ENCODE measurements at regions not wholly inside any gene's neighbourhood (a gene's known extent, or its start where the extent isn't known, plus 50 kb on each side); places are given as distances from the start of the nearest gene placed in this dataset.

DNA sequence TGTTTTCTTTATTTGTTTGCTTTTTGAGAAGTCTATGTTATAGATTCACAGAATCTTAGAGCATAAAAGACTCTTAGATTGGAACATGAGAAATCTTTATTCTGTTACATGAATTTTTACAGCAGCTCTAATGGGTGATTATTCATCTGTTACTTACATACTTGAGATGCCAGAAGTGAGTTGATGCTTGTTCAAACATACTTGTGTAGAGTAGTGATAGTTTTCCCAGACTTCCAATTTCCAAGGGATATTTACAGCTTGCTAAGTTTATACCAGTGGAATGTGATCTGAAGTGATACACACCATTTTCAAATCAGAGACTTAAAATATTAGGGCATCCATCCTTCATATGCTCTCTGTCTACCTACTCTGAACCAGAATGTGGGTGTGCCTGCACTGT lies 252.9 kb upstream of the SMIM31 start:
- CTCF ChIA-PET, result no interaction called here
- H3K4me1 Mint-ChIP-seq (ENCODE audit: low read depth), result no peaks in the 10 kb centered on the region
- H3K27me3 Mint-ChIP-seq (ENCODE audit: low read depth), result no peaks in the 10 kb centered on the region
- no peak for DNase-seq
- H3K9me3 Mint-ChIP-seq, result no peaks in the 10 kb centered on the region
- no peaks in the 10 kb centered on the region for H3K36me3 Mint-ChIP-seq (ENCODE audit: low read depth)
- no peak overlapping the region for H3K4me3 Mint-ChIP-seq
- no peak overlapping the region for H3K27ac Mint-ChIP-seq
- intact Hi-C loops (cut with micrococcal nuclease), result no loop called here

DNA sequence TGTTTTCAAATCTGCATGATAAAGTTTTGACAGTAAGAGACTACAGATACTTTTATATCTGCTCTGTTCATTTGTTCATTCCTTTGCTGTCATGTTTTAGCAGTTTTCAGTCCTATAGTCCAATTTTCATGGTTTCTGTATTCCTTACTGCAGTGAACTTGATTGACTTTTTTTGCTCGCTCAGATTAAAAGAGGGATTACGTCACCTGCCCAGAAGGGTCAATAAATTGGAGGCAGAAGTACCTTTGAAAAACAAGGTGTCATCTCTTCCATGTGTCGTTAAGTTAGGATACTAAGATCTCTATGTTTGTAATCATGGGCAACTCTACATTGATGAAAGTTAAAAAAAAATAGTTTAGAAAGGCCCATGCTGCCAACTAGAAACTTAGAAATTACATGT lies 250.1 kb upstream of the SMIM31 start:
- H3K9me3 Mint-ChIP-seq, result no peaks in the 10 kb centered on the region
- H3K27me3 Mint-ChIP-seq (ENCODE audit: low read depth), result no peaks in the 10 kb centered on the region
- H3K4me3 Mint-ChIP-seq, result no peak overlapping the region
- intact Hi-C loops (cut with micrococcal nuclease), result no loop called here
- CTCF ChIA-PET, result no interaction called here
- H3K36me3 Mint-ChIP-seq (ENCODE audit: low read depth), result no peaks in the 10 kb centered on the region
- no peaks in the 10 kb centered on the region for H3K4me1 Mint-ChIP-seq (ENCODE audit: low read depth)
- DNase-seq, result no peak
- H3K27ac Mint-ChIP-seq, result no peak overlapping the region

- Mint-ChIP-seq H3K4me3 (no peak overlapping the region), H3K9me3 (no peaks in the 10 kb centered on the region), H3K27ac (no peak overlapping the region), H3K4me1 (ENCODE audit: low read depth) (no peaks in the 10 kb centered on the region), H3K36me3 (ENCODE audit: low read depth) (no peaks in the 10 kb centered on the region), H3K27me3 (ENCODE audit: low read depth) (no peaks in the 10 kb centered on the region)
- intact Hi-C loops (cut with micrococcal nuclease), result no loop called here
- no peak for DNase-seq
- CTCF ChIA-PET, result no interaction called here
Measured at GRCh38 chr4:164508097-164508496, 245.8 kb upstream of the SMIM31 start.

- intact Hi-C loops (cut with micrococcal nuclease), result no loop called here
- H3K27me3 Mint-ChIP-seq (ENCODE audit: low read depth), result no peaks in the 10 kb centered on the region
- CTCF ChIA-PET, result no interaction called here
- H3K4me3 Mint-ChIP-seq, result no peak overlapping the region
- no peaks in the 10 kb centered on the region for H3K4me1 Mint-ChIP-seq (ENCODE audit: low read depth)
- no peaks in the 10 kb centered on the region for H3K9me3 Mint-ChIP-seq
- no peak for DNase-seq
- H3K27ac Mint-ChIP-seq, result no peak overlapping the region
- no peaks in the 10 kb centered on the region for H3K36me3 Mint-ChIP-seq (ENCODE audit: low read depth)
Measured at GRCh38 chr4:164508771-164509170, 245.2 kb upstream of the SMIM31 start.

DNA sequence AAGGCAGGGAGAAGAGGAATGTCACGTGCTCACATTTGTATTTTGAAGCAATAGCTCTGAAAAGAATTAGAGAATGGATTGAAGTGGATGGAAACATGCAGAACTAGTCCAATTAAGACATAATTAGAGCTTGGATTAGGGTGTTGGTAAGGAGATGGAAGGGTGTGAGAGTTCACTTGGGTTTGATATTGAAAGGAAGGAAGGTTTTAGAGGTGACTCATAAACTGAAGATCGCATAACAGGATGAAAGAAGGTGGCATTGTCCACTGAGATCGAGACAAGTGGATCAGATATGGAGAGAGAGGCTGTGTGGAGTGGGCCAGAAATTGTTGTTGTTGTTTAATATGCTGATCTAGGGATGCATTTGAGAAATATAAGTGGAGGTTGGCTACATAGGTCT lies 244.0 kb upstream of the SMIM31 start:
- H3K27me3 Mint-ChIP-seq (ENCODE audit: low read depth), result no peaks in the 10 kb centered on the region
- intact Hi-C loops (cut with micrococcal nuclease), result no loop called here
- no peaks in the 10 kb centered on the region for H3K4me1 Mint-ChIP-seq (ENCODE audit: low read depth)
- H3K9me3 Mint-ChIP-seq, result no peaks in the 10 kb centered on the region
- H3K27ac Mint-ChIP-seq, result no peak overlapping the region
- no peak for DNase-seq
- no peak overlapping the region for H3K4me3 Mint-ChIP-seq
- H3K36me3 Mint-ChIP-seq (ENCODE audit: low read depth), result no peaks in the 10 kb centered on the region
- CTCF ChIA-PET, result no interaction called here

DNA sequence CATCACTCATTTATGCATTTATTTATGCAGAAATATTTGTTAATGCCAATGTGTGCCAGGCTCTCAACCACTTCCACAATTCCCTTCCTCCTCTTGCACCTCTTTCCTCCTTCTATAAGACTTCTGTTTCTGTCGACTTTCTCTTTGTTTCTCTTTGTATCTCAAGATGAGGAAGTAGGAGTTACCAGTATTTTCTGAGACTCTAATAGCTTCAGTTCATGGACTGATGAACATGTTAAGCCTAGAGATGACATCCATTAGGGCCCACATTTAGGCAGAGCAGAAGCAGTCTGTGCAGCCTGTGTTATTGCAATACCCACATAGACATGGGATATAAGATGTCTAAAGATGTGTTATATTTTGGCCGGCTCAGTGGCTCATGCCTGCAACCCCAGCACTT lies 241.8 kb upstream of the SMIM31 start:
- H3K36me3 Mint-ChIP-seq (ENCODE audit: low read depth), result no peaks in the 10 kb centered on the region
- no peak overlapping the region for H3K27ac Mint-ChIP-seq
- intact Hi-C loops (cut with micrococcal nuclease), result no loop called here
- no peaks in the 10 kb centered on the region for H3K9me3 Mint-ChIP-seq
- no peak for DNase-seq
- CTCF ChIA-PET, result interaction anchor here (0.7 kb wide), 1 partner anchor 254 kb away, joined by 4 read pairs; no protein-coding TSS in a partner anchor
- H3K4me1 Mint-ChIP-seq (ENCODE audit: low read depth), result no peaks in the 10 kb centered on the region
- no peaks in the 10 kb centered on the region for H3K27me3 Mint-ChIP-seq (ENCODE audit: low read depth)
- H3K4me3 Mint-ChIP-seq, result no peak overlapping the region

GRCh38 chr4:164514765-164515164 lies 239.2 kb upstream of the SMIM31 start:
- H3K36me3 Mint-ChIP-seq (ENCODE audit: low read depth), result no peaks in the 10 kb centered on the region
- no peak overlapping the region for H3K4me3 Mint-ChIP-seq
- CTCF ChIA-PET, result no interaction called here
- intact Hi-C loops (cut with micrococcal nuclease), result no loop called here
- DNase-seq, result no peak
- no peaks in the 10 kb centered on the region for H3K4me1 Mint-ChIP-seq (ENCODE audit: low read depth)
- H3K27ac Mint-ChIP-seq, result no peak overlapping the region
- H3K9me3 Mint-ChIP-seq, result no peaks in the 10 kb centered on the region
- H3K27me3 Mint-ChIP-seq (ENCODE audit: low read depth), result no peaks in the 10 kb centered on the region

GRCh38 chr4:164524789-164525188 lies 229.1 kb upstream of the SMIM31 start:
- intact Hi-C loops (cut with micrococcal nuclease), result no loop called here
- no peaks in the 10 kb centered on the region for H3K4me1 Mint-ChIP-seq (ENCODE audit: low read depth)
- CTCF ChIA-PET, result no interaction called here

DNA sequence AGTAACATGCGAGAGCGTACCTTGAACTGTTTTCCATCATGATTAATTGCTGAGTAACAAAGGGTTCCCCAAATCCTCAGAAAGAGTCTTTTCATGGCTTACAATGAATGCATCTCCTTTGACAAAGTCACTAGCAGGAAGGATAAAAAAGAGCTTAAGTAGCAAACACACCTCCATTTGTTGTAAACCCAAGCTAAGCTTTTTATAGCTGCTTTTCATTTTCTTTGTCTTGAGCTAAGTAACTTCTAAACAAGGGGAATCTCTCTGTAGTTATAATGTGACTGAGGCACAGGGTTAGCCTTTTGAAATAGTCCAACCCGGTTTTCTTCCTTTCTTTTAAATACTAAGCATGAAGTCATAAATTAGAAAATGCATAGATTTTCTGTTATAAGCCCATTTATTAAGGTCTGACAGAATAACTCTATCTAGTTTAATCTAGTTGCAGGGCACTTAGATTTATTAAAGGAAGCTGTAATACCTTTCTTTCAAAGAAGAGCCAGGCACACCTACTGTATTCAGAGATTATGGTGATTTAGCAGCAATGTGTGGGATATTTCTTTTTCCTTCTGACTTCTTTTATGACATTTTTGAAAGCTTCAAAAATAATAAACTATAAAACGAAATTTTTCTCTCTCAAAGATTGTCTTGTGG lies 226.9 kb upstream of the SMIM31 start:
- intact Hi-C loops (cut with micrococcal nuclease), result no loop called here
- Mint-ChIP-seq H3K4me3 (no peak overlapping the region), H3K27ac (no peak overlapping the region), H3K4me1 (ENCODE audit: low read depth) (no peaks in the 10 kb centered on the region), H3K27me3 (ENCODE audit: low read depth) (no peaks in the 10 kb centered on the region), H3K36me3 (ENCODE audit: low read depth) (no peaks in the 10 kb centered on the region), H3K9me3 (peaks cover 2% of the 10 kb centered on the region)
- DNase-seq, result no peak
- CTCF ChIA-PET, result no interaction called here

More at GRCh38 chr4:164524789-164525188, 229.1 kb upstream of the SMIM31 start:
- Mint-ChIP-seq H3K36me3 (ENCODE audit: low read depth) (no peaks in the 10 kb centered on the region), H3K27ac (no peak overlapping the region), H3K9me3 (no peaks in the 10 kb centered on the region), H3K27me3 (ENCODE audit: low read depth) (no peaks in the 10 kb centered on the region), H3K4me3 (no peak overlapping the region)
- DNase-seq, result no peak

DNA sequence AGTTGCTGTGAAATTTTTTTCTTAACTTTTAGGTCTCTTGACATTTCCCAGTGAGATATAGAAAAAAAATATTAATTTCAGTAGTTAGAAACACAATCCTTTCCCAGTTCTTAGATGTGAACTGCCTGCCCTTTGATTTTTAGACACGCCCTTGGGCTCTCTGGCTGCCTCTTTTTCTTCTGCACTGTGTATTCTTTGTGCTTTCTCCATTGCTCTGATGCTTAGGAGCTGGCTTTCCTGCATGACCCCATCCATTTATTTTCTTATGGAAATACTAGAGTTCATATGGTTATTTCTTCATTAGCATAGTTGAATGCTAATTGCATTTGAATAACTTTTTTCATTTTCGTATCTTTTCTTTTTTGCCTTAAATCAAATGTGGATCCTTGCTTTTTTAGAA lies 224.9 kb upstream of the SMIM31 start:
- H3K27ac Mint-ChIP-seq, result no peak overlapping the region
- CTCF ChIA-PET, result no interaction called here
- no peaks in the 10 kb centered on the region for H3K36me3 Mint-ChIP-seq (ENCODE audit: low read depth)
- no peaks in the 10 kb centered on the region for H3K4me1 Mint-ChIP-seq (ENCODE audit: low read depth)
- H3K4me3 Mint-ChIP-seq, result no peak overlapping the region
- intact Hi-C loops (cut with micrococcal nuclease), result no loop called here
- no peaks in the 10 kb centered on the region for H3K27me3 Mint-ChIP-seq (ENCODE audit: low read depth)
- peaks cover 2% of the 10 kb centered on the region for H3K9me3 Mint-ChIP-seq
- no peak for DNase-seq

DNA sequence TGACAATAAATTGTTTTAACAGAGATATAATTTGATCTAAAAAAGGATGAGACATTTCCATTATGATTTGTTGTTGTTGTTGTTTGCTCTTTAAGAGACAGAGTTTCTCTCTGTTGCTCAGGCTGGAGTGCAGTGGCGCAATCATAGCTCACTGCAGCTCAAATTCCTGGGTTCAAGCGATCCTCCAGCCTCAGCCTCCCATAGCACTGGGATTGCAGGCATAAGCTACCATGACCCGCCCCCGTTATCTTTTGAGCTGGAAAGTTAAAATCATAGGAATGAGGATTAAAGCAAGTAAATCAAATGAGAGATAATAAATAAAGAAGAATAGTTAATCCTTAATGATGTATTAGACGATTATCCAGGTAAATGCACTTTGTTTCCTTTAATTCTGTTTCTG lies 224.4 kb upstream of the SMIM31 start:
- no peak for DNase-seq
- Mint-ChIP-seq H3K27ac (no peak overlapping the region), H3K36me3 (ENCODE audit: low read depth) (no peaks in the 10 kb centered on the region), H3K9me3 (peaks cover 2% of the 10 kb centered on the region), H3K27me3 (ENCODE audit: low read depth) (no peaks in the 10 kb centered on the region), H3K4me3 (no peak overlapping the region), H3K4me1 (ENCODE audit: low read depth) (no peaks in the 10 kb centered on the region)
- intact Hi-C loops (cut with micrococcal nuclease), result no loop called here
- CTCF ChIA-PET, result no interaction called here

GRCh38 chr4:164531336-164531735 lies 222.6 kb upstream of the SMIM31 start:
- H3K27ac Mint-ChIP-seq, result no peak overlapping the region
- no peak overlapping the region for H3K4me3 Mint-ChIP-seq
- no peak for DNase-seq
- peaks cover 2% of the 10 kb centered on the region for H3K9me3 Mint-ChIP-seq
- no peaks in the 10 kb centered on the region for H3K36me3 Mint-ChIP-seq (ENCODE audit: low read depth)
- H3K27me3 Mint-ChIP-seq (ENCODE audit: low read depth), result peaks cover 4% of the 10 kb centered on the region
- intact Hi-C loops (cut with micrococcal nuclease), result no loop called here
- CTCF ChIA-PET, result no interaction called here
- H3K4me1 Mint-ChIP-seq (ENCODE audit: low read depth), result no peaks in the 10 kb centered on the region

- no peaks in the 10 kb centered on the region for H3K36me3 Mint-ChIP-seq (ENCODE audit: low read depth)
- intact Hi-C loops (cut with micrococcal nuclease), result no loop called here
- CTCF ChIA-PET, result no interaction called here
Measured at GRCh38 chr4:164536814-164537213, 217.1 kb upstream of the SMIM31 start.

DNA sequence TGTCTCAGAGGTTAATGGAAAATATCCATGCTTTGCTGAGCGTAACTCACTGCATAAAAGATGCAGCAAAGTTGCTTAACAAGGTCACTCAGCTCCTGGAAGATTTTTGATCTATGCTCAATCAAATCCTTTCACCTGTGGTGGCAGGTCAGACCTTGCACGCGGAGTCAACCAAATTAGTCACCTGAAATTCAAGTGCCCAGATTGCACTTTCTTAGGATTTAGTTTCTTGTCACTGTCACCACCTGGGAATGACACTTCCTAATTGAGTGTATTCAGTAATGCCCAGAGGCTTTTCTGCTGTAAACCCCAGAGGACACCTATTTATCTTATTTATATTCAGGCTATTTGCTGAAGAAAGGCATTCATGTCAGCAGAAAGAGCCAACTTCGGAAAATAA lies 215.8 kb upstream of the SMIM31 start:
- peaks cover 11% of the 10 kb centered on the region for H3K9me3 Mint-ChIP-seq
- no peak overlapping the region for H3K4me3 Mint-ChIP-seq
- intact Hi-C loops (cut with micrococcal nuclease), result no loop called here
- CTCF ChIA-PET, result no interaction called here
- H3K4me1 Mint-ChIP-seq (ENCODE audit: low read depth), result no peaks in the 10 kb centered on the region
- peaks cover 4% of the 10 kb centered on the region for H3K27me3 Mint-ChIP-seq (ENCODE audit: low read depth)
- DNase-seq, result no peak
- H3K27ac Mint-ChIP-seq, result no peak overlapping the region
- H3K36me3 Mint-ChIP-seq (ENCODE audit: low read depth), result no peaks in the 10 kb centered on the region

More at GRCh38 chr4:164536814-164537213, 217.1 kb upstream of the SMIM31 start:
- no peak for DNase-seq
- peaks cover 11% of the 10 kb centered on the region for H3K9me3 Mint-ChIP-seq
- no peaks in the 10 kb centered on the region for H3K4me1 Mint-ChIP-seq (ENCODE audit: low read depth)
- H3K27me3 Mint-ChIP-seq (ENCODE audit: low read depth), result peaks cover 4% of the 10 kb centered on the region
- no peak overlapping the region for H3K27ac Mint-ChIP-seq
- H3K4me3 Mint-ChIP-seq, result no peak overlapping the region
